C4-2B (cell line): ENCODE measurements at regions not wholly inside any gene's neighbourhood (a gene's known extent, or its start where the extent isn't known, plus 50 kb on each side); places are given as distances from the start of the nearest gene placed in this dataset.

Experiments
- H3K27ac ChIP-seq: fragments of 450-650 bp; 2 replicates; pipeline ENCODE4 v1.5.1; 2017
- ZFX ChIP-seq: fragments of 450-650 bp; IDR thresholded peaks from 2 replicates; pipeline ENCODE4 v1.6.1; 2017
- TF ChIP-seq, protein P1 (sequence below): fragments of 450-650 bp; conservative IDR thresholded peaks from 2 replicates; pipeline ENCODE4 v1.5.1; 2017; ENCODE audit warnings: mild to moderate bottlenecking

DNA sequence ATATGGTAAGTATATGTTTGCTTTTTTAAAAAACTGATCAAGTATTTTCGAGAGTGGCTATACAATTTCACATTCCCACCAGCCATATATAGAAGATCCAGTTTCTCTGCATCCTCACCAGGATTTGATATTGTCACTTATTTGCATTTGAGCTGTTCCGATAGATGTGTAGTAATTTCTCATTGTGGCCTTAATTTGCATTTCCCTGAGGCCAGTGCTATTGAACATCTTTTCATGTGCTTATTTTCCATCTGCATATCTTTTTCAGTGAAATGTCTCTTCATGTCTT, 72.9 kb upstream of the VASH1 start:
- no peak for TF ChIP-seq ZFX
- TF ChIP-seq, protein P1, sequence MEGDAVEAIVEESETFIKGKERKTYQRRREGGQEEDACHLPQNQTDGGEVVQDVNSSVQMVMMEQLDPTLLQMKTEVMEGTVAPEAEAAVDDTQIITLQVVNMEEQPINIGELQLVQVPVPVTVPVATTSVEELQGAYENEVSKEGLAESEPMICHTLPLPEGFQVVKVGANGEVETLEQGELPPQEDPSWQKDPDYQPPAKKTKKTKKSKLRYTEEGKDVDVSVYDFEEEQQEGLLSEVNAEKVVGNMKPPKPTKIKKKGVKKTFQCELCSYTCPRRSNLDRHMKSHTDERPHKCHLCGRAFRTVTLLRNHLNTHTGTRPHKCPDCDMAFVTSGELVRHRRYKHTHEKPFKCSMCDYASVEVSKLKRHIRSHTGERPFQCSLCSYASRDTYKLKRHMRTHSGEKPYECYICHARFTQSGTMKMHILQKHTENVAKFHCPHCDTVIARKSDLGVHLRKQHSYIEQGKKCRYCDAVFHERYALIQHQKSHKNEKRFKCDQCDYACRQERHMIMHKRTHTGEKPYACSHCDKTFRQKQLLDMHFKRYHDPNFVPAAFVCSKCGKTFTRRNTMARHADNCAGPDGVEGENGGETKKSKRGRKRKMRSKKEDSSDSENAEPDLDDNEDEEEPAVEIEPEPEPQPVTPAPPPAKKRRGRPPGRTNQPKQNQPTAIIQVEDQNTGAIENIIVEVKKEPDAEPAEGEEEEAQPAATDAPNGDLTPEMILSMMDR: no peak
- H3K27ac ChIP-seq: no peak overlapping the region

GRCh38 chr14:76690502-76691105, 70.7 kb upstream of the VASH1 start:
- no peak for TF ChIP-seq ZFX
- TF ChIP-seq, protein P1: no peak
- no peak overlapping the region for H3K27ac ChIP-seq

DNA sequence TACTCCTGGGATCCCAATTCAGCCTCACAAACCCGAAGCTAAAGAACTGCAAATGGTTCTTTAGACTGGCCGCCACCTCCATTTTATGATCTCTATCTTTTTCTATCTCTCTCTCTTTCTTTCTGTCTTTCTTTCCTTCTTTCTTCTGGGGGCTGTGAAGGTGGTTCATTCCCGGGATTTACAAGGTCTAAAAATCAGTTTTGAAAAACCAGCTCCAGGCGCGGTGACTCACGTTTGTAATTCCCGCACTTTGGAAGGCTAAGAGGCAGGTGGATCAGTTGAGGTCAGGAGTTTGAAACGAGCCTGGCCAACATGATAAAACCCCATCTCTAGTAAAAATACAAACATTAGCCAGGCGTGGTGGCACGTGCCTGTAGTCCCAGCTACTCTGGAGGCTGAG, 67.2 kb upstream of the VASH1 start:
- TF ChIP-seq, protein P1: no peak
- TF ChIP-seq ZFX: no peak
- H3K27ac ChIP-seq: no peak overlapping the region

DNA sequence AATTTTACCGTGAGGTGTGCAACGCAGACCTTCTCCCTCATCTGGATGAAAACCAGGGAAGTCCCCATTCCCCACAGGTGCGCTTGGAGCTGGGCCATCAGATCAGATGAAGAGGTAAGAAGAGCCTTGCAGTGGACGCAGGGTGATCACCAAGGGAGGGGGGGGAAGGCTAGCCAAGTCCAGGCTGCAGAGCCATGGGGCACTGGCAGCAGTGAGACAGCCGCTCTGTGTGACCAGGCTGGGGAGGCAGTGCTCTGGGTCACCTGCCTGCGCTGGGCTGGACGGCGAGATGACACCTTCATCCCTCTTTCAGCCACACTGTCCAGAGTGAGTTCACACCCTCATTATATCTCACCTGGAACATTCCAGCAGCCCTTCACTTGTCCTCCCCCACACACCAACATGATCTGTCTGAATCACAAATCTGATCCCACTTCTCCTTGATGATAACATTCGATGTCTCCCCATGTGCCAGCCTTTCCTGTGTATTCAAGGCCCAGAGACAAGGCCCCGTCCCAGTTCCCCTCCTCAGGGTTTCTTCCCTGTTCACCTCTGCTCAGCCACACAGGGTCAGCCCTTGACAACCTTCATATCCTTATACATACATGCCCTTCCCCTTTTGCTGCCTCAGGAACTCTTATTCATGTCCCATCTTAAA, 65.9 kb upstream of the VASH1 start:
- no peak overlapping the region for H3K27ac ChIP-seq
- no peak for TF ChIP-seq ZFX
- TF ChIP-seq, protein P1: no peak

DNA sequence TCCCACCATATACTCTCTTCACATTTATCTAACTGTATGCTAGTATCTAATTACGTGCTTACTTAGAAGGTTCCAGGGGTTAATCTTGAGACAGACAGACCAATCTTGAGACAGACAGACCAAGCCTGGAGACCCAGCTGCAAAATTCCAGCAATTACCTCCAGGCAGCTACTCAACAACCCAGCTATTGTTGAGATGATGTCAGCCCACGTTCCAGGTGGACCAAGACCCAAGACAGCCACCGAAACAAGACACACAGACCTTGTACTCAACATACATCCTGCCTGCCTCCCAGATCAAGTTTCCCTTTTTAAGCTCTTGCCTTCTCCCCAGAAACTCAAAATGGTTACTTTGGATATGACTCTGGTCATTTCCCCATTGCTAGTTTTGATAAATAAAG, 64.9 kb upstream of the VASH1 start:
- no peak for TF ChIP-seq ZFX
- TF ChIP-seq, protein P1: no peak
- no peak overlapping the region for H3K27ac ChIP-seq

DNA sequence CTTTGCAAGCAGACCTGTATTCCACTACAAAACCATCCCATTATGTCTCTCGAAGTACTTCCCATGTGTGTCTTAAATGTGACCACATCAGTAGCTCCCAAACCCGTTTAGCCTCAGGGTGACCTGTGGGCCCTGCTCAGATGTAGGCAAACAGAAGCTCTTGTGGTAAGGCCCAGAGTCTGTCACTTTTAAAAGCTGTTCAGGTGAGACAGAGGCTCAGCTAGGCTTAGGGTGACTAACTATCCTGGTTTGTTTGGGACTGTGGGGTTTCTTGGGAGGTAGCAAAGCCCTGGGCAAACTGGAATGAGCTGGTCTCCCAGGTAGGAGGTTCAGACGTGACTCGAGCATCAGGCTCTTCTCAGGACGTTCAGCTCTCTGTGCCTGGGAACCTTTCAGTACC, 64.5 kb upstream of the VASH1 start:
- H3K27ac ChIP-seq: no peak overlapping the region
- TF ChIP-seq, protein P1: no peak
- TF ChIP-seq ZFX: no peak

GRCh38 chr14:76697246-76697905, 63.9 kb upstream of the VASH1 start:
- no peak for TF ChIP-seq ZFX
- TF ChIP-seq, protein P1: no peak
- H3K27ac ChIP-seq: no peak overlapping the region
